ENCODE measurements at regions not wholly inside any gene's neighbourhood (a gene's known extent, or its start where the extent isn't known, plus 50 kb on each side); places are given as distances from the start of the nearest gene placed in this dataset.

- no peaks in the 10 kb centered on the region for H4K20me1 ChIP-seq (ENCODE audit: control insufficient read depth, insufficient read depth, low read depth, low read length)
- H3K79me2 ChIP-seq (ENCODE audit: control insufficient read depth, low read length) = no peaks in the 10 kb centered on the region
- TF ChIP-seq EZH2phosphoT487 (IDR thresholded peaks at IDR 0.05; ENCODE audit: borderline replicate concordance, low read length) = no peak
- TF ChIP-seq CTCF (IDR thresholded peaks at IDR 0.05; ENCODE audit: low read depth, low read length, poor library complexity, severe bottlenecking) = no peak
- H3K4me1 ChIP-seq (ENCODE audit: control insufficient read depth, low read length) = no peaks in the 10 kb centered on the region
- H3K36me3 ChIP-seq (ENCODE audit: control insufficient read depth, low read length) = no peaks in the 10 kb centered on the region
- no peak overlapping the region for H3K27ac ChIP-seq (ENCODE audit: low read depth, low read length)
- no peaks in the 10 kb centered on the region for H3F3A ChIP-seq (ENCODE audit: control insufficient read depth, insufficient read depth)
- H3K27me3 ChIP-seq (ENCODE audit: control insufficient read depth, low read length) = no peaks in the 10 kb centered on the region
- no peak overlapping the region for H3K4me3 ChIP-seq (ENCODE audit: low read length)
- H3K4me2 ChIP-seq (ENCODE audit: low read length) = no peak overlapping the region
- H3K9me3 ChIP-seq (ENCODE audit: control insufficient read depth, insufficient read depth, low read length) = no peaks in the 10 kb centered on the region
- no peaks in the 10 kb centered on the region for H3K9me2 ChIP-seq (replicated peaks; ENCODE audit: control insufficient read depth, low read length)
These were observed 457.9 kb upstream of the DYNLRB2 start for GRCh38 chr16:80082906-80083305.

GRCh38 chr16:80081846-80082245, 458.9 kb upstream of the DYNLRB2 start:
- TF ChIP-seq EZH2phosphoT487 (IDR thresholded peaks at IDR 0.05; ENCODE audit: borderline replicate concordance, low read length) (no peak), CTCF (IDR thresholded peaks at IDR 0.05; ENCODE audit: low read depth, low read length, poor library complexity, severe bottlenecking) (no peak)
- H3K79me2 ChIP-seq (ENCODE audit: control insufficient read depth, low read length) = no peaks in the 10 kb centered on the region
- no peaks in the 10 kb centered on the region for H3K36me3 ChIP-seq (ENCODE audit: control insufficient read depth, low read length)
- no peaks in the 10 kb centered on the region for H4K20me1 ChIP-seq (ENCODE audit: control insufficient read depth, insufficient read depth, low read depth, low read length)
- no peaks in the 10 kb centered on the region for H3K9me2 ChIP-seq (replicated peaks; ENCODE audit: control insufficient read depth, low read length)
- no peaks in the 10 kb centered on the region for H3K4me1 ChIP-seq (ENCODE audit: control insufficient read depth, low read length)
- H3K27ac ChIP-seq (ENCODE audit: low read depth, low read length) = no peak overlapping the region
- H3K4me2 ChIP-seq (ENCODE audit: low read length) = no peak overlapping the region
- H3K27me3 ChIP-seq (ENCODE audit: control insufficient read depth, low read length) = no peaks in the 10 kb centered on the region
- no peaks in the 10 kb centered on the region for H3K9me3 ChIP-seq (ENCODE audit: control insufficient read depth, insufficient read depth, low read length)
- H3K4me3 ChIP-seq (ENCODE audit: low read length) = no peak overlapping the region
- no peaks in the 10 kb centered on the region for H3F3A ChIP-seq (ENCODE audit: control insufficient read depth, insufficient read depth)

GRCh38 chr16:80080287-80080851, 460.4 kb upstream of the DYNLRB2 start:
- no peaks in the 10 kb centered on the region for H3K27me3 ChIP-seq (ENCODE audit: control insufficient read depth, low read length)
- no peak for TF ChIP-seq CTCF (IDR thresholded peaks at IDR 0.05; ENCODE audit: low read depth, low read length, poor library complexity, severe bottlenecking)
- no peak for TF ChIP-seq EZH2phosphoT487 (IDR thresholded peaks at IDR 0.05; ENCODE audit: borderline replicate concordance, low read length)

More at GRCh38 chr16:80080287-80080851, 460.4 kb upstream of the DYNLRB2 start:
- H3K9me3 ChIP-seq (ENCODE audit: control insufficient read depth, insufficient read depth, low read length) = no peaks in the 10 kb centered on the region
- H3K9me2 ChIP-seq (replicated peaks; ENCODE audit: control insufficient read depth, low read length) = no peaks in the 10 kb centered on the region
- no peaks in the 10 kb centered on the region for H4K20me1 ChIP-seq (ENCODE audit: control insufficient read depth, insufficient read depth, low read depth, low read length)
- H3K4me3 ChIP-seq (ENCODE audit: low read length) = no peak overlapping the region
- no peaks in the 10 kb centered on the region for H3K36me3 ChIP-seq (ENCODE audit: control insufficient read depth, low read length)
- no peak overlapping the region for H3K27ac ChIP-seq (ENCODE audit: low read depth, low read length)
- no peaks in the 10 kb centered on the region for H3F3A ChIP-seq (ENCODE audit: control insufficient read depth, insufficient read depth)
- H3K4me2 ChIP-seq (ENCODE audit: low read length) = no peak overlapping the region
- H3K4me1 ChIP-seq (ENCODE audit: control insufficient read depth, low read length) = no peaks in the 10 kb centered on the region
- H3K79me2 ChIP-seq (ENCODE audit: control insufficient read depth, low read length) = no peaks in the 10 kb centered on the region

All from DOHH2 (cell line).